MM.1S (cell line): ENCODE measurements at regions not wholly inside any gene's neighbourhood (a gene's known extent, or its start where the extent isn't known, plus 50 kb on each side); places are given as distances from the start of the nearest gene placed in this dataset.

Source experiments
- DNase-seq: peaks from one replicate; pipeline ENCODE4 v3.0.0-alpha.2; 2015
- H2AFZ ChIP-seq: fragments of 300-600 bp; sonication (generic); 2 replicates; pipeline ENCODE4 v1.6.0; 2016; ENCODE audit warnings: antibody characterized with exemption, low read length
- H3F3A ChIP-seq: fragments of 300-600 bp; sonication (generic); 2 replicates; pipeline ENCODE4 v1.6.1; 2016; ENCODE audit warnings: mild to moderate bottlenecking, antibody characterized with exemption, low read length, moderate library complexity, mixed read lengths; ENCODE audit not compliant: insufficient read depth
- H3K27ac ChIP-seq: fragments of 300-600 bp; sonication (generic); 2 replicates; pipeline ENCODE4 v1.5.1; 2016; ENCODE audit warnings: mild to moderate bottlenecking, low read length
- H3K27me3 ChIP-seq: fragments of 300-600 bp; sonication (generic); replicated peaks from 2 replicates; pipeline ENCODE4 v1.6.0; 2016; ENCODE audit warnings: low read length; ENCODE audit not compliant: insufficient read depth
- H3K36me3 ChIP-seq: fragments of 300-600 bp; sonication (generic); replicated peaks from 2 replicates; pipeline ENCODE4 v1.6.1; 2016; ENCODE audit warnings: mild to moderate bottlenecking, low read length, mixed read lengths; ENCODE audit not compliant: insufficient read depth
- H3K4me1 ChIP-seq: fragments of 300-600 bp; sonication (generic); 2 replicates; pipeline ENCODE4 v1.6.1; 2016; ENCODE audit warnings: low read length, mixed read lengths
- H3K4me2 ChIP-seq: fragments of 300-600 bp; sonication (generic); 2 replicates; pipeline ENCODE4 v1.6.0; 2016; ENCODE audit warnings: low read depth, low read length
- H3K4me3 ChIP-seq: fragments of 300-600 bp; sonication (generic); 2 replicates; pipeline ENCODE4 v1.5.1; 2016; ENCODE audit warnings: low read length, mixed read lengths
- H3K79me2 ChIP-seq: fragments of 300-600 bp; sonication (generic); 2 replicates; pipeline ENCODE4 v1.6.1; 2016; ENCODE audit warnings: mixed run types, low read length, mixed read lengths
- H3K9ac ChIP-seq: fragments of 300-600 bp; sonication (generic); 2 replicates; pipeline ENCODE4 v1.6.1; 2016; ENCODE audit warnings: low read length, mixed read lengths
- H3K9me2 ChIP-seq: fragments of 300-600 bp; sonication (generic); replicated peaks from 2 replicates; pipeline ENCODE4 v1.6.1; 2016; ENCODE audit warnings: mild to moderate bottlenecking, low read length, mixed read lengths; ENCODE audit not compliant: insufficient read depth
- H3K9me3 ChIP-seq: fragments of 300-600 bp; sonication (generic); replicated peaks from 2 replicates; pipeline ENCODE4 v1.6.1; 2016; ENCODE audit warnings: mild to moderate bottlenecking, low read length, mixed read lengths; ENCODE audit not compliant: insufficient read depth
- H4K20me1 ChIP-seq: fragments of 300-600 bp; sonication (generic); 2 replicates; pipeline ENCODE4 v1.6.1; 2016; ENCODE audit warnings: mild to moderate bottlenecking, low read length, moderate library complexity, mixed read lengths; ENCODE audit not compliant: insufficient read depth
- CTCF ChIP-seq: fragments of 300-600 bp; sonication (generic); IDR thresholded peaks from 2 replicates; pipeline ENCODE4 v1.5.1; 2016; ENCODE audit warnings: antibody characterized with exemption, low read length, mixed read lengths
- EZH2 ChIP-seq: fragments of 300-600 bp; sonication (generic); optimal IDR thresholded peaks from 2 replicates; pipeline ENCODE3; 2017; ENCODE audit warnings: low read depth, mild to moderate bottlenecking, antibody characterized with exemption, low read length, mixed read lengths
- EZH2phosphoT487 ChIP-seq: fragments of 300-600 bp; sonication (generic); IDR thresholded peaks from 2 replicates; pipeline ENCODE4 v1.6.1; 2018; ENCODE audit warnings: antibody characterized with exemption, low read length

GRCh38 chr9:23073136-23073535 is 626.5 kb downstream of the DMRTA1 start:
- H3K4me1 ChIP-seq = no peaks in the 10 kb centered on the region
- H3K27ac ChIP-seq = no peak overlapping the region
- no peaks in the 10 kb centered on the region for H3K27me3 ChIP-seq
- no peaks in the 10 kb centered on the region for H3K79me2 ChIP-seq
- H2AFZ ChIP-seq = no peak overlapping the region
- no peaks in the 10 kb centered on the region for H4K20me1 ChIP-seq
- no peaks in the 10 kb centered on the region for H3K9me3 ChIP-seq
- no peaks in the 10 kb centered on the region for H3K9me2 ChIP-seq
- no peak overlapping the region for H3K4me2 ChIP-seq
- DNase-seq = no peak
- TF ChIP-seq EZH2phosphoT487 = no peak
- TF ChIP-seq EZH2 = no peak
- TF ChIP-seq CTCF = no peak
- no peaks in the 10 kb centered on the region for H3K36me3 ChIP-seq
- no peak overlapping the region for H3K4me3 ChIP-seq
- H3K9ac ChIP-seq = no peak overlapping the region
- H3F3A ChIP-seq = no peaks in the 10 kb centered on the region

GRCh38 chr9:23079798-23080197 is 633.2 kb downstream of the DMRTA1 start:
- H2AFZ ChIP-seq = no peak overlapping the region
- no peak overlapping the region for H3K4me2 ChIP-seq
- H3K36me3 ChIP-seq = no peaks in the 10 kb centered on the region
- H3K79me2 ChIP-seq = no peaks in the 10 kb centered on the region
- no peaks in the 10 kb centered on the region for H3F3A ChIP-seq
- H3K9me3 ChIP-seq = no peaks in the 10 kb centered on the region
- H4K20me1 ChIP-seq = no peaks in the 10 kb centered on the region
- H3K9ac ChIP-seq = no peak overlapping the region
- H3K27ac ChIP-seq = no peak overlapping the region
- no peaks in the 10 kb centered on the region for H3K27me3 ChIP-seq
- no peak overlapping the region for H3K4me3 ChIP-seq
- H3K4me1 ChIP-seq = no peaks in the 10 kb centered on the region
- H3K9me2 ChIP-seq = no peaks in the 10 kb centered on the region
- TF ChIP-seq EZH2phosphoT487 (no peak), CTCF (no peak), EZH2 (no peak)
- no peak for DNase-seq

- Histone ChIP-seq H3K79me2 (no peaks in the 10 kb centered on the region), H3K9me3 (no peaks in the 10 kb centered on the region), H3K27me3 (no peaks in the 10 kb centered on the region), H3K4me2 (no peak overlapping the region), H3K9ac (no peak overlapping the region), H3K4me1 (no peaks in the 10 kb centered on the region), H4K20me1 (no peaks in the 10 kb centered on the region), H2AFZ (no peak overlapping the region), H3K27ac (no peak overlapping the region), H3F3A (no peaks in the 10 kb centered on the region), H3K4me3 (no peak overlapping the region), H3K9me2 (no peaks in the 10 kb centered on the region), H3K36me3 (no peaks in the 10 kb centered on the region)
- TF ChIP-seq CTCF (no peak), EZH2phosphoT487 (no peak), EZH2 (no peak)
- no peak for DNase-seq
Observed at GRCh38 chr9:23081377-23081776, 634.8 kb downstream of the DMRTA1 start.
